Keratinocyte (primary cell): ENCODE measurements at regions not wholly inside any gene's neighbourhood (a gene's known extent, or its start where the extent isn't known, plus 50 kb on each side); places are given as distances from the start of the nearest gene placed in this dataset.

Experiments
- CTCF ChIP-seq, 3 experiments: IDR thresholded peaks in 1 of 3; conservative IDR thresholded peaks in 1 of 3; optimal IDR thresholded peaks in 1 of 3; 2 replicates in 2 of 3; 3 replicates in 1 of 3; pipeline versions ENCODE3 to v1.5.1; 2011; ENCODE audit warnings: low read length in 3 of 3, mild to moderate bottlenecking in 3 of 3, moderate library complexity in 2 of 3, control low read depth in 1 of 3, inconsistent platforms in 1 of 3; ENCODE audit not compliant: insufficient read depth in 2 of 3; ENCODE audit errors: extremely low read depth in 1 of 3
- EZH2 ChIP-seq: IDR thresholded peaks from one replicate; pipeline ENCODE4 v1.6.1; 2012; ENCODE audit warnings: inconsistent platforms, mild to moderate bottlenecking, low read length, moderate library complexity

- no peak for TF ChIP-seq EZH2
- TF ChIP-seq CTCF (optimal IDR thresholded peaks at IDR 0.05 in 1 of 3, IDR thresholded peaks at IDR 0.05 in 1 of 3, conservative IDR thresholded peaks at IDR 0.05 in 1 of 3; ENCODE audit: extremely low read depth in 1 of 3, insufficient read depth in 2 of 3, low read length in 3 of 3) = no peak
Observed at GRCh38 chr20:55755861-55756260, 249.5 kb downstream of the CBLN4 start.
